AG09309 (cell line): ENCODE measurements at regions not wholly inside any gene's neighbourhood (a gene's known extent, or its start where the extent isn't known, plus 50 kb on each side); places are given as distances from the start of the nearest gene placed in this dataset.

ENCODE experiments used
- DNase-seq: peaks from one replicate; pipeline ENCODE4 v3.0.0-alpha.2; 2010; ENCODE audit warnings: low read depth
- H3K4me3 ChIP-seq: 2 replicates; pipeline ENCODE4 v1.5.1; 2011; ENCODE audit warnings: mild to moderate bottlenecking, low read depth, low read length, moderate library complexity; ENCODE audit not compliant: control insufficient read depth
- TF ChIP-seq, protein P1 (sequence below): IDR thresholded peaks from 2 replicates; pipeline ENCODE4 v1.5.1; 2011; ENCODE audit warnings: mild to moderate bottlenecking, low read depth, low read length, inconsistent platforms; ENCODE audit not compliant: insufficient read depth, control insufficient read depth; ENCODE audit errors: missing control alignments

DNA sequence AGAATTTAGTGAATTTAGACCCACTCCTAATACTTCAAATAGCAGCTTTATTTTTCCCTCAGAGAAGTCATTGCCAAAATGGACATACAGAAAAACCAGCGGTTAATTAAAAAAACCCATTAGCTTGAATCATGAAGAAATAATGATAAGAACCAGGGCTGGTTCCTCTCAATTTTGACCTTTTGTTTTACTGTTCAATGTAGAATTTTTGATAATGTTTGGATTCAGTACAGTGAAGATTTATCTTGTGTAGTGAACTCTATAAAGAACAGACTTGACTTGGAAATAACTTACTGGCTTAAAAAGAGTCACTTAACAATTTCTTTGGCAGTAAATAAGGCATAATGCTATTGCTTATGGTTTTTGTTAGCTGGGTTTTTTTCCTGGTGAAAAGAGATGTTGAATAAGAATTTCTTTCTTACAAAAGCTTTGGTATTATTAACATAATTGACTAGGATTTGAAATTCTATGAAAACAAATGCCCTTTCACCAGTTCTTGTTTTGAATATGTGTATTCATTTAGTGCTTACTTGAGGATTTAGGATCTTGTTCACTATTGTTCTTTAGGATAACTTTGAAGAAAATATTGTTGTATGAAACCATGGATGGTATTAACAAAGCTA, 73.4 kb upstream of the ITPRID2 start:
- TF ChIP-seq, protein P1, sequence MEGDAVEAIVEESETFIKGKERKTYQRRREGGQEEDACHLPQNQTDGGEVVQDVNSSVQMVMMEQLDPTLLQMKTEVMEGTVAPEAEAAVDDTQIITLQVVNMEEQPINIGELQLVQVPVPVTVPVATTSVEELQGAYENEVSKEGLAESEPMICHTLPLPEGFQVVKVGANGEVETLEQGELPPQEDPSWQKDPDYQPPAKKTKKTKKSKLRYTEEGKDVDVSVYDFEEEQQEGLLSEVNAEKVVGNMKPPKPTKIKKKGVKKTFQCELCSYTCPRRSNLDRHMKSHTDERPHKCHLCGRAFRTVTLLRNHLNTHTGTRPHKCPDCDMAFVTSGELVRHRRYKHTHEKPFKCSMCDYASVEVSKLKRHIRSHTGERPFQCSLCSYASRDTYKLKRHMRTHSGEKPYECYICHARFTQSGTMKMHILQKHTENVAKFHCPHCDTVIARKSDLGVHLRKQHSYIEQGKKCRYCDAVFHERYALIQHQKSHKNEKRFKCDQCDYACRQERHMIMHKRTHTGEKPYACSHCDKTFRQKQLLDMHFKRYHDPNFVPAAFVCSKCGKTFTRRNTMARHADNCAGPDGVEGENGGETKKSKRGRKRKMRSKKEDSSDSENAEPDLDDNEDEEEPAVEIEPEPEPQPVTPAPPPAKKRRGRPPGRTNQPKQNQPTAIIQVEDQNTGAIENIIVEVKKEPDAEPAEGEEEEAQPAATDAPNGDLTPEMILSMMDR: no peak
- DNase-seq: no peak
- no peak overlapping the region for H3K4me3 ChIP-seq

DNA sequence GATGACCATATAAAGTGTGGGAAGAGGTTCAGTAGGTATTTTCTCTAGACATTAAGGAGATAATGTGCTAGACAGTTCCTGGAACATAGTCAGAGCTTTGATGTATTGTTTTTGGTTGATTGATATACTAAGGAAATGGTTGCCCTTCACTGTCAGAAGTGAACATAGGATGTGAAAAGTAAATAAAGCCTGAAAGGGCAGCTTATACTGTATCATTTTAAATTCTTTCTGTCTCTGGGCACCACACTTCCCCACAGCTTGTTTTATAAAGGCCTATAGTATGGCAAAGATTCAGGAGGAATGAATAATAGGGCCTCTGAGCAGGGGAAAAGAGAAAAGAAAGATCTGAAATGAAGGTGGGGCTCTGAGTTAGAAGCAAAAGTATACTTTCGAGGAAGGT, 72.7 kb upstream of the ITPRID2 start:
- TF ChIP-seq, protein P1: no peak
- H3K4me3 ChIP-seq: no peak overlapping the region
- DNase-seq: no peak

DNA sequence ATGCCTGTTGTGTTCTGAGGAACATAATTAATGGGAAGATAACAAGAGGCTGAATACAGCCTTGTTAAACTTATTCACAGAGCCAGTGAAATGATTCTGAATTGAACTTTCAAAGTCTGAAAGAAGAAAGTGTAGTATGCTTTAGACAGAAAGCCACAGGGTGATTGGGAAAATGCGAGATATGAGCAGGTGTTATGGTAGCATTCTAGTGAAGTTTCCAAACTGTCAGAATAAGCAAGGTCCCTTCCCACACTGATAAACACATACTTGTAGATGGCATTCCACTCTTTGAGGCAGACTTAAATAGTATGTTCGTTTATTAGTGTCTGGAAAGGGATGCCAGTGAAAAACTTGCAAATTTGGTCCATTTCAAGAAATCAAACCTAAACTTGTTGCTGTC, 70.5 kb upstream of the ITPRID2 start:
- no peak for DNase-seq
- TF ChIP-seq, protein P1: no peak
- no peak overlapping the region for H3K4me3 ChIP-seq

DNA sequence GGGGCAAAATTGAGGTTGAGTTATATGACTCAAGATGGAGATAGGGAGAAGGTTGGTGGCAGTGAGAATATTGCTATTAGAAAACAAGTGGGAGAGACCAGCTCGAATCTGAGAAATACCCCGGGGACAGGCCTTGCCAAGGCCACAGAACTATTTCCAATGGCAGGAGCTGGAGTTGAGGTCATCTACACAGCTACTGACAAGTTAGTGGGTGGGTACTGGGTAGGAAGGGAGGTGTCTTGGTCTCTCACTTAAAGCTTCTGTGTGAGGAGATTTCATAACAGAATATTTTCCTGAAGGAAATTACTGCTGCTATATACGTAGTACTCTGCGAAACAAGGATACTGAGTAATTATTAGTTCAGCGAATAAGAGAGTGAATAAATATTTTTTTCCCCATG, 69.4 kb upstream of the ITPRID2 start:
- DNase-seq: no peak
- TF ChIP-seq, protein P1: no peak
- no peak overlapping the region for H3K4me3 ChIP-seq

DNA sequence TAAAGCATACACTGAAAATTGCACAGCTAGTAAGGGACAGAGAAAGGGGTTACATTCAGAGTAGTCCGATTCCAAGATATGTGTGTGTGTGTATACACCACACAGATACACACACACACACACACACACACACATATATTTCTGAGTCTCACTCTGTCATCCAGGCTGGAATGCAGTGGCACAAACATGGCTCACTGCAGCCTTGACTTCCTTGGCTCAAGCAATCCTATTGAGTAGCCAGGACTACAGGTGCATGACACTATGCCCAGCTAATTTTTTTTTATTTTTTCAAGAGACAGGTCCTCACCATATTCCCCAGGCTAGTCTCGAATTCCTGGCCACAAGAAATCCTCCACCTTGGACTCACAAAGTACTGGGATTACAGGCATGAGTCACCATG, 68.1 kb upstream of the ITPRID2 start:
- TF ChIP-seq, protein P1: no peak
- DNase-seq: no peak
- H3K4me3 ChIP-seq: no peak overlapping the region

DNA sequence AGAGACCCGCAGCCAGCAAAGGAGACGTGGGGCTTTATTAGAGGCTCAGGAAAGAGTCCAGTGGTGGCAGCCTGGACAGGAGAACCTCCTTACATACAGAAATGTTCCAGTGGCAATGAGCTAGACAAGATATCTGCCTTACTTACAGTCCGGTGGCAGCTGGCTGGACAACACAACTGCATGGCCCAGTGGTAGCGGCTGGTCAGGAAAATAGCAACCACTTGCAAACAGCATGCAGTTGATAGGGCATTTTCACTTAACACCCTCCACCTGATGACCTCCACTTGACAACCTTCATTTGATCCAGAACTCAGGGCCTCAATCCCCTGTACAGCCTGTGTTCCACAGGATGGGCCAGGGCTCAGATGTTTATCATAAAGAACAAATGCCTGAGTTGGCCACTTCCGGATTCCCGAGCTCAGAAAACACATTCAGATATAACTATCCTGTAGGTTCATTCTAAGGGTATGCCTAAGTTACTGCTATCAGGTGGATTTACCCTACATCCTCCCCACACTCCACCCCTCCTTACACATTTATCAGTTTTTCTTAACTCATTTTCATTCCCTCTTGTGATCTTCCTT, 63.3 kb upstream of the ITPRID2 start:
- H3K4me3 ChIP-seq: no peak overlapping the region
- DNase-seq: no peak
- TF ChIP-seq, protein P1: no peak

DNA sequence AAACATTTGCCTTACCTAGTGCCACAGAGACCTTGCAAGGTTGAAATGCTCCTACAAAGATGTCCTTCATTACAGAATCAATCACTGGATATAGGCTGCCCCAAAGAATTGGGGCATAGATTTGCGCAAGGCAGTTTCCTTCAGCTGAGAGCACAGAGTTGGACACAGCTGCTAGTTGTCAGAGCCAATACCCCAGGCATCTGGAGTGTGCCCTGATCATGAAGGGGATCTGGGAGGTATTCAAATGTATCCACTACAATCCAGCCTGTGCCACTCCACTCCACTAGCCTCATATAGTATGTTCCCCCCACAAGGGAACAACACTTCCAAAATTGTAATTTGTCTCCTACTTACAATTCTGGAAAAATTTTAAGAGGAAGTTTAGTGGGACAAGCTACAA, 62.3 kb upstream of the ITPRID2 start:
- no peak for DNase-seq
- H3K4me3 ChIP-seq: no peak overlapping the region
- TF ChIP-seq, protein P1: no peak
